Erythroblast (primary cell): ENCODE measurements at regions not wholly inside any gene's neighbourhood (a gene's known extent, or its start where the extent isn't known, plus 50 kb on each side); places are given as distances from the start of the nearest gene placed in this dataset.

Experiments used
- GATA1 ChIP-seq: IDR thresholded peaks from 2 replicates; pipeline ENCODE4 v1.6.1; 2011; ENCODE audit warnings: low read depth, mild to moderate bottlenecking, control low read depth, low read length, moderate library complexity
- POLR2A ChIP-seq: IDR thresholded peaks from 2 replicates; pipeline ENCODE4 v1.6.1; 2011; ENCODE audit warnings: mild to moderate bottlenecking, low read length

GRCh38 chr2:55105456-55105855, 55.2 kb upstream of the RTN4 start:
- TF ChIP-seq POLR2A, result no peak
- no peak for TF ChIP-seq GATA1
